K562 (cell line): ENCODE measurements at regions not wholly inside any gene's neighbourhood (a gene's known extent, or its start where the extent isn't known, plus 50 kb on each side); places are given as distances from the start of the nearest gene placed in this dataset.

Experiments
- ATAC-seq: fragments of 200-7000 bp; cut with Tn5 transposase; 3 replicates; pipeline ENCODE4 v1.9.1; 2020; ENCODE audit warnings: moderate library complexity
- BruUV-seq: library from RNA; stranded (reverse); fragments of 400-500 nt; replicated peaks from 2 replicates; lab custom pipeline; 2021; lab: Mats Ljungman, UMichigan
- CTCF ChIA-PET: fragments of 300-600 bp; formaldehyde crosslinking; extraction: SDS; loops from one replicate; lab custom pipeline; 2021; ENCODE audit warnings: low intra/inter-chr PET ratio; lab: Yijun Ruan, JAX
- POLR2A ChIA-PET: fragments of 300-600, 350-650 bp; sonication (Branson Sonifier 250); formaldehyde crosslinking; extraction: SDS; loops from one replicate; lab custom pipeline; 2021; ENCODE audit warnings: antibody characterized with exemption, inconsistent platforms; lab: Yijun Ruan, JAX
- DNase-seq, 4 experiments: peaks; one replicate each; pipeline versions ENCODE4 v3.0.0 to v3.0.0-alpha.2; 2011 to 2018; ENCODE audit warnings: low spot score in 3 of 4, mixed read lengths in 3 of 4; ENCODE audit errors: extremely low read depth in 1 of 4
- FAIRE-seq: peaks from 2 replicates; lab custom pipeline; 2011; peaks lifted over from hg19 to GRCh38; lab: Jason Lieb, UNC
- H2AFZ ChIP-seq: 2 replicates; pipeline ENCODE4 v1.6.0; 2011; ENCODE audit warnings: low read depth, low read length, control low read depth, inconsistent platforms
- H3K27ac ChIP-seq: fragments of 200-600 bp; 3 replicates; pipeline ENCODE4 v1.8.0; 2011; ENCODE audit warnings: low read depth, mild to moderate bottlenecking, control low read depth, inconsistent platforms, low read length, moderate library complexity, mixed read lengths; ENCODE audit errors: extremely low read depth
- H3K27me3 ChIP-seq, 2 experiments: fragments of 300-600 bp in 1 of 2; 2 replicates in 1 of 2; 3 replicates in 1 of 2; pipeline versions ENCODE4 v1.6.0 to v1.8.0; 2011; ENCODE audit warnings: inconsistent platforms in 2 of 2, low read length in 2 of 2, mild to moderate bottlenecking in 1 of 2, mixed read lengths in 1 of 2, moderate library complexity in 1 of 2; ENCODE audit not compliant: control insufficient read depth in 2 of 2, insufficient read depth in 2 of 2
- H3K36me3 ChIP-seq: fragments of 300-600 bp; 3 replicates; pipeline ENCODE4 v1.8.0; 2011; ENCODE audit warnings: mild to moderate bottlenecking, low read length, inconsistent platforms; ENCODE audit not compliant: control insufficient read depth, insufficient read depth
- H3K4me1 ChIP-seq, 2 experiments: fragments of 200-600 bp in 1 of 2; replicated peaks in 1 of 2; 2 replicates in 1 of 2; 3 replicates in 1 of 2; pipeline versions ENCODE4 v1.5.1 to v1.8.0; 2011; ENCODE audit warnings: inconsistent platforms in 2 of 2, low read length in 2 of 2, mild to moderate bottlenecking in 1 of 2, mixed read lengths in 1 of 2, moderate library complexity in 1 of 2; ENCODE audit not compliant: control insufficient read depth in 2 of 2, insufficient read depth in 2 of 2
- H3K4me2 ChIP-seq: 2 replicates; pipeline ENCODE4 v1.6.1; 2011; ENCODE audit warnings: low read length, control low read depth, inconsistent platforms, mixed read lengths; ENCODE audit not compliant: insufficient read depth
- H3K4me3 ChIP-seq: fragments of 200-600 bp; sonication (generic), shearing (Covaris generic); 2 replicates; pipeline ENCODE4 v1.5.1; 2016; ENCODE audit warnings: control low read depth, inconsistent platforms
- H3K79me2 ChIP-seq: fragments of 200-600 bp; 3 replicates; pipeline ENCODE4 v1.8.0; 2011; ENCODE audit warnings: low read length, inconsistent platforms; ENCODE audit not compliant: control insufficient read depth, insufficient read depth
- H3K9ac ChIP-seq, 2 experiments: 2 replicates each; pipeline versions ENCODE4 v1.6.0 to v1.6.1; 2011; ENCODE audit warnings: low read depth in 2 of 2, low read length in 2 of 2, control low read depth in 1 of 2, inconsistent platforms in 1 of 2, mild to moderate bottlenecking in 1 of 2, mixed read lengths in 1 of 2; ENCODE audit not compliant: insufficient read depth in 1 of 2
- H3K9me1 ChIP-seq: one replicate; pipeline ENCODE4 v1.6.0; 2011; ENCODE audit warnings: inconsistent platforms, mild to moderate bottlenecking, low read length, moderate library complexity; ENCODE audit not compliant: control insufficient read depth, insufficient read depth
- H3K9me3 ChIP-seq: replicated peaks from 2 replicates; pipeline ENCODE4 v1.5.1; 2011; ENCODE audit warnings: low read depth, low read length, inconsistent platforms; ENCODE audit not compliant: control insufficient read depth, insufficient read depth
- H4K20me1 ChIP-seq: replicated peaks from 2 replicates; pipeline ENCODE4 v1.6.1; 2011; ENCODE audit warnings: low read length, inconsistent platforms, mixed read lengths; ENCODE audit not compliant: control insufficient read depth, insufficient read depth
- MAZ ChIP-seq, 2 experiments: fragments of 450-650 bp in 1 of 2; sonication (generic) in 1 of 2; formaldehyde crosslinking; IDR thresholded peaks in 1 of 2; conservative IDR thresholded peaks in 1 of 2; 2 replicates each; pipeline versions ENCODE4 v1.4.0 to v1.5.0; 2020; ENCODE audit warnings: mild to moderate bottlenecking in 1 of 2, missing genetic modification reagents in 1 of 2
- WGBS: fragments of 100-300 bp; shearing (Covaris generic); methylation state at CpG from one replicate; pipeline ENCODE4 v1.1.6; 2016; ENCODE audit warnings: low coverage, mixed read lengths; ENCODE audit not compliant: insufficient coverage; ENCODE audit errors: missing lambda C conversion rate; 5-methylcytosine and 5-hydroxymethylcytosine counted together
- in situ Hi-C: fragments of 300-500 bp; cut with MboI; formaldehyde crosslinking; loops from 4 replicates; pipeline ENCODE4 v1.15.0; 2018; ENCODE audit warnings: inconsistent platforms, mixed read lengths
- intact Hi-C: fragments of 100-400 bp; cut with micrococcal nuclease; formaldehyde crosslinking; loops from 2 replicates; pipeline ENCODE4 v1.14.2; 2022
- TF ChIP-seq, protein P1 (sequence below), 2 experiments: fragments of 450-650 bp; IDR thresholded peaks; 2 replicates each; pipeline ENCODE4 v1.6.1; 2018; ENCODE audit warnings: mild to moderate bottlenecking in 2 of 2, low read depth in 1 of 2; ENCODE audit not compliant: partially characterized antibody in 2 of 2

DNA sequence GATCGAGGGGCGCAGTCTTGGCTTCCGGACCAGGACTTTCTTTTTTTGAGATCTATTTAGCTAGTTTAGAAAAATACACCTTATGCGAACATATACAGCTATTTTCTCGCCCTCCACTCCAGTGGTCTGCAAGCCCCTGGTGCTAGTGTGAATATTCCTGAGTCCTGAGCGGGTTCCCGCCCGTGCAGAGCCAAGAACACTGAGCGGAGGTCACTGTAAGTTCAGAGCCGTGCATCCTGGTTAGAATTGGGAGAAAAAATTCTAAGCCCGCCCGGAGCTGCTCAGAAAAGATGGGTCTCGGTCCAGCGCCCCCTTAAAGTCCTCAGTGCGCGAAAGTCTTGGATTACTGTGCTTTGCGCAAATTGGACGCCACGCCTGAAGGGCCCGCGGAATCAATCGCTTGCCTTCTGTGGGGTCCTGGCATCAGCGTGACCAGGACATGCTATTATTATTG lies 117.7 kb downstream of the KCNRG start:
- DNase-seq = no peak
- CTCF ChIA-PET = no interaction called here
- no peak overlapping the region for H3K4me2 ChIP-seq

More for the DNA sequence above, 117.7 kb downstream of the KCNRG start:
- H2AFZ ChIP-seq = no peak overlapping the region
- FAIRE-seq = no peak
- TF ChIP-seq, protein P1, sequence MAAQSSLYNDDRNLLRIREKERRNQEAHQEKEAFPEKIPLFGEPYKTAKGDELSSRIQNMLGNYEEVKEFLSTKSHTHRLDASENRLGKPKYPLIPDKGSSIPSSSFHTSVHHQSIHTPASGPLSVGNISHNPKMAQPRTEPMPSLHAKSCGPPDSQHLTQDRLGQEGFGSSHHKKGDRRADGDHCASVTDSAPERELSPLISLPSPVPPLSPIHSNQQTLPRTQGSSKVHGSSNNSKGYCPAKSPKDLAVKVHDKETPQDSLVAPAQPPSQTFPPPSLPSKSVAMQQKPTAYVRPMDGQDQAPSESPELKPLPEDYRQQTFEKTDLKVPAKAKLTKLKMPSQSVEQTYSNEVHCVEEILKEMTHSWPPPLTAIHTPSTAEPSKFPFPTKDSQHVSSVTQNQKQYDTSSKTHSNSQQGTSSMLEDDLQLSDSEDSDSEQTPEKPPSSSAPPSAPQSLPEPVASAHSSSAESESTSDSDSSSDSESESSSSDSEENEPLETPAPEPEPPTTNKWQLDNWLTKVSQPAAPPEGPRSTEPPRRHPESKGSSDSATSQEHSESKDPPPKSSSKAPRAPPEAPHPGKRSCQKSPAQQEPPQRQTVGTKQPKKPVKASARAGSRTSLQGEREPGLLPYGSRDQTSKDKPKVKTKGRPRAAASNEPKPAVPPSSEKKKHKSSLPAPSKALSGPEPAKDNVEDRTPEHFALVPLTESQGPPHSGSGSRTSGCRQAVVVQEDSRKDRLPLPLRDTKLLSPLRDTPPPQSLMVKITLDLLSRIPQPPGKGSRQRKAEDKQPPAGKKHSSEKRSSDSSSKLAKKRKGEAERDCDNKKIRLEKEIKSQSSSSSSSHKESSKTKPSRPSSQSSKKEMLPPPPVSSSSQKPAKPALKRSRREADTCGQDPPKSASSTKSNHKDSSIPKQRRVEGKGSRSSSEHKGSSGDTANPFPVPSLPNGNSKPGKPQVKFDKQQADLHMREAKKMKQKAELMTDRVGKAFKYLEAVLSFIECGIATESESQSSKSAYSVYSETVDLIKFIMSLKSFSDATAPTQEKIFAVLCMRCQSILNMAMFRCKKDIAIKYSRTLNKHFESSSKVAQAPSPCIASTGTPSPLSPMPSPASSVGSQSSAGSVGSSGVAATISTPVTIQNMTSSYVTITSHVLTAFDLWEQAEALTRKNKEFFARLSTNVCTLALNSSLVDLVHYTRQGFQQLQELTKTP (IDR thresholded peaks at IDR 0.05; ENCODE audit: low read depth in 1 of 2, partially characterized antibody in 2 of 2) = no peak
- no peak for TF ChIP-seq MAZ (CRISPR knock-in tag; conservative IDR thresholded peaks at IDR 0.05 in 1 of 2, IDR thresholded peaks at IDR 0.05 in 1 of 2)
- no peak for ATAC-seq
- H3K9ac ChIP-seq = no peak overlapping the region
- no peaks in the 10 kb centered on the region for H3K27me3 ChIP-seq
- H3K27ac ChIP-seq = no peak overlapping the region
- no peaks in the 10 kb centered on the region for H3K9me1 ChIP-seq
- no peak overlapping the region for H3K4me3 ChIP-seq
- BruUV-seq = no TSS peak
- H3K79me2 ChIP-seq = no peaks in the 10 kb centered on the region
- in situ Hi-C loops = no loop called here
- POLR2A ChIA-PET = no interaction called here
- no peaks in the 10 kb centered on the region; a peak in 1 of 5 replicates for H3K4me1 ChIP-seq
- H3K9me3 ChIP-seq = no peaks in the 10 kb centered on the region
- no peaks in the 10 kb centered on the region for H4K20me1 ChIP-seq
- WGBS = 80% methylated on average over 10 of the region's 23 CpGs
- H3K36me3 ChIP-seq = no peaks in the 10 kb centered on the region
- intact Hi-C loops = no loop called here
